Ammon's horn (tissue), 1 donor: ENCODE measurements at regions not wholly inside any gene's neighbourhood (a gene's known extent, or its start where the extent isn't known, plus 50 kb on each side); places are given as distances from the start of the nearest gene placed in this dataset.
A peak's percentile ranks its signal among the peaks of the same experiment; 100 is the strongest.
"Not testable (repeated sequence)": the region's sequence is repeated elsewhere in the genome, so short reads cannot be mapped to it uniquely, and the experiment has no call there.

ENCODE experiments used
- DNase-seq: peaks from one replicate; pipeline ENCODE4 v3.0.0-alpha.2; 2016; ENCODE audit warnings: low spot score

- no peak for DNase-seq
These were observed 648.3 kb downstream of the GABRG1 start for GRCh38 chr4:45475548-45475947.

GRCh38 chr4:45472490-45472889 lies 651.4 kb downstream of the GABRG1 start:
- no peak for DNase-seq

- no peak for DNase-seq
These were observed 652.5 kb downstream of the GABRG1 start for GRCh38 chr4:45471335-45471734.

GRCh38 chr4:45467157-45467556 lies 656.7 kb downstream of the GABRG1 start:
- DNase-seq: no peak

- DNase-seq: not testable (repeated sequence)
These were observed 663.7 kb downstream of the GABRG1 start for GRCh38 chr4:45460157-45460556.

- DNase-seq: no peak
These were observed 668.6 kb downstream of the GABRG1 start for GRCh38 chr4:45455217-45455616.

GRCh38 chr4:45453258-45453853 lies 670.5 kb downstream of the GABRG1 start:
- DNase-seq: peak; percentile 57

- peak; percentile 23 for DNase-seq
These were observed 681.4 kb downstream of the GABRG1 start for GRCh38 chr4:45442466-45442865.

- DNase-seq: no peak
These were observed 685.8 kb downstream of the GABRG1 start for GRCh38 chr4:45438047-45438446.

GRCh38 chr4:45437381-45437780 lies 686.5 kb downstream of the GABRG1 start:
- DNase-seq: no peak

- no peak for DNase-seq
These were observed 698.7 kb downstream of the GABRG1 start for GRCh38 chr4:45425135-45425534.

- DNase-seq: no peak
These were observed 697.5 kb upstream of the GNPDA2 start for GRCh38 chr4:45423896-45424295.

- not testable (repeated sequence) for DNase-seq
These were observed 693.8 kb upstream of the GNPDA2 start for GRCh38 chr4:45420091-45420674.

- no peak for DNase-seq
These were observed 684.4 kb upstream of the GNPDA2 start for GRCh38 chr4:45410701-45411210.

- no peak for DNase-seq
These were observed 683.2 kb upstream of the GNPDA2 start for GRCh38 chr4:45409536-45409935.

- no peak for DNase-seq
These were observed 682.6 kb upstream of the GNPDA2 start for GRCh38 chr4:45408996-45409395.

GRCh38 chr4:45399116-45399515 lies 672.8 kb upstream of the GNPDA2 start:
- no peak for DNase-seq

GRCh38 chr4:45385306-45385705 lies 659.0 kb upstream of the GNPDA2 start:
- DNase-seq: no peak

GRCh38 chr4:45370408-45370807 lies 644.1 kb upstream of the GNPDA2 start:
- DNase-seq: no peak

- DNase-seq: no peak
These were observed 642.5 kb upstream of the GNPDA2 start for GRCh38 chr4:45368832-45369231.

GRCh38 chr4:45363931-45364330 lies 637.6 kb upstream of the GNPDA2 start:
- DNase-seq: no peak

GRCh38 chr4:45358573-45359506 lies 632.5 kb upstream of the GNPDA2 start:
- DNase-seq: no peak

GRCh38 chr4:45353161-45353560 lies 626.8 kb upstream of the GNPDA2 start:
- peak; percentile 8 for DNase-seq
